Effector CD8-positive, alpha-beta T cell (primary cell): ENCODE measurements at regions not wholly inside any gene's neighbourhood (a gene's known extent, or its start where the extent isn't known, plus 50 kb on each side); places are given as distances from the start of the nearest gene placed in this dataset.

Experiments
- DNase-seq: peaks from one replicate; lab custom pipeline; 2025; lab: John Stamatoyannopoulos, UW

DNA sequence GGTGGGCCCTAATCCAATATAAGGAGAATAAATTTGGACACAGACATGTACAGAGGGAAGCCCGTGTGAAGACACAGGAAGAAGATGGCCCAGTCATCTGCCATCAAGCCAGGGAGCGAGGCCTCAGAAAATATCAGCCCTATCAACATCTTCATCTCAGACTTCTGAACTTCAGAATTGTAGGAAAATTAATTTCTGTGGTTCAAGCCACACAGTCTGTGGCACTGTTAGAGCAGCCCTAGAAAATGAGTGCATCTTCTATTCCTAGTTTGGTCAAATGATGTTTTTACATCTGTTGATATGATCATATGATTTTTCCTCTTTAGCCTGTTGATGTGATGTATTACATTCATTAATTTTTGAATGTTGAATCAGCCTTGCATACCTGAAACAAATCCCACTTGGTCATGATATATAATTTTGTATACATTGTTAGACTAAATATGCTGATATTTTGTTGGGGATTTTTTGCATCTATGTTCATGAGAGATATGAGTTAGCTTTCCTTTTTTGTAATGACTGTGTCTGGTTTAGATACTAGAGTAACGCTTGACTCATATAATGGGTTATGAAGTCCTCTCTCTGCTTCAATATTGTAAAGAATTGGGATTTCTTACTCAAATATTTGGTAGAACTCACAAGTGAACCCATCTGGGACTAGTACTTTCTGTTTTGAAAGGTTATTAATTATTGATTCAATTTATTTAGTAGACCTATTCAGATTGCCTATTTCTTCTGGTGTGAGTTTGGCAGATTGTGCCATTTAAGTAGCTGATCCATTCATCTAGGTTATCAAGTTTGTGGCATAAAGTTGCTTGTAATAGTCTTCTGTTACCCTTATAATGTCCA, 451.4 kb downstream of the EIPR1 start:
- no peak for DNase-seq

DNA sequence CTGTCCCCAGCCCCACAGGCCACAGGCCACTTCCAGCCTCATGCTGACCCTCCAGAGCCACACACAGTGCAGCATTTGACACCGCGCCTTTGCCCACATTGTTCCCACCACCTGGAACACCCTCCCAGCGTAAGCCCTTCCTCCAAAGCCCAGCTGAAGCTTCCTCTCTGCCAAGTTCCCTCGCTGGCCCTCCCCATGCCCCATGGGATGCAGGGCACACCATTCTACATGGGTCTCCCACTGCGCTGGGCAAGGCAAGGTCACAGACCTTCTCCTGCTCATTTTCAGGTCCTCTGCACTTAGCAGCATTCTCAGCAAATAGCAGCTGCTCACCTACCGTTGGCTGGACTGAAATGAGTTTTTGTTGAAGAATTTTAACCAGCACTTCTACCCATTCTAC, 455.5 kb downstream of the EIPR1 start:
- no peak for DNase-seq

DNA sequence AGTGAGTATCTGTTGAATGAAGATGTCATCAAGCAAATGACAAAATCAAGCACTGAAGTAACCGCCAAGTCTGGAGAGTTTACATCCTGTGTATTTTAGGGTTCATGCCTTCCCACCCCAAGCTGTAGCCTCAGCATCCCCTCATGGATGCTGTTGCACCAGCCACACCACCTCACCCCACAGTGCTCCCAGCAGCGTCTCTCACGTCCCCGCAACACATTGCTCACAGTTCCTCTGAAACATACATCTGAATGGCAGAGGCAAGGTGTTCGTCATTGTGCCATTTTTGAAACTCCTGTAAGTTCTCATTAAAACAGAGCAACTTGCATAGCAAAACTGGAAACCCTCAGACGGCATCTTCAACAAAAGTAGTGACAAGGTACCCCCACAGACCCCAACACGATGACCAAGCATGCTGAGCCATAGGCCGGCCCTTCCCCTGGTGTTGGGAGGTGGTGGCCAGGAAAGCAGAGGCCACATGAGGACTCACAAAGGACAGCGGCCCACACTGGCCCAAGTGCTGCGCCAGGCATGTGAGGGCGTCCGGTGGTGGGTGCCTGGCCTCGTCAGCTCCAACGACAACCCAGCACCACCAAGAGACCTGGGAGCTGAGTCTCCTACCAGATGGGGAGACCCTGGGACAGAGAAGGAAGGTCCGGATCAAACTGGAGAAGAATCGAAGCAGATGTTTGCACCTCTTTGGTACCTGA, 456.5 kb downstream of the EIPR1 start:
- no peak for DNase-seq

DNA sequence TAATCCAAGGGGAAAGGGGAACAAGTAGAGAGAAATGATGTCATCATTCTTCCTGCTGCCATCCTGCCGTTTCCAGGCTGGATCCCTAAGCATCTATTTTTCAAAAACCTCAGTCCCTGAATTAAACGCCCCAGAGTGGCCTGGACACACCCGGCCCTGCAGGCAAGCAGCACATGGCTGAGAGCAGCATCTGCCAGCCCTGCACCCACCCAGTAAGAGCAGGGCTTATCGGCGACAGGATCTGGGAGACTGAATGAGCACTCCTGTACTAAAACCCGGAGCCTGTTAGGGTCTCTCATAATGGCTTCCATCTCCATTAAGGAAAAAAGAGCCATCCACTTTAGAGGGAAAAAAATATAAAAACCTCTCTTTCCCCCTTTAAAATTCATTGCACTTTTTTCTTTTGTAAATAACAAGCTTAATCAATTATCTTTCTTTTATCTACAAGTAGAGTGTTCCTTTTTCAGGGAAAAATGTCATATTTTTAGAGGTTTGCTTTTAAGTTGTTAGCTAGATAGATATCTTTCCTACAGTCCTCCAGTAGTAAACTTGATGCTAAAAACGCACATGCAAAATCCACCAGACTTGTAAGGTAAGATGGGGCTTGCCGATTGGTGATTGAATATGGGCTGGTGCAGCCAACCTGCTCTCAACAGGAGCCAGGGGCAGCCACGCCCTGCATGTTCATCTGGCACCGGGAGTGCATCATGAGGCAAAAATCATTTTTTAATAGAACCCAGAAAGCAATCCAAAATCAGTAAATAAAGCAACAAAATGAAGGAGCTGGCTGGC, 457.8 kb downstream of the EIPR1 start:
- DNase-seq: no peak

DNA sequence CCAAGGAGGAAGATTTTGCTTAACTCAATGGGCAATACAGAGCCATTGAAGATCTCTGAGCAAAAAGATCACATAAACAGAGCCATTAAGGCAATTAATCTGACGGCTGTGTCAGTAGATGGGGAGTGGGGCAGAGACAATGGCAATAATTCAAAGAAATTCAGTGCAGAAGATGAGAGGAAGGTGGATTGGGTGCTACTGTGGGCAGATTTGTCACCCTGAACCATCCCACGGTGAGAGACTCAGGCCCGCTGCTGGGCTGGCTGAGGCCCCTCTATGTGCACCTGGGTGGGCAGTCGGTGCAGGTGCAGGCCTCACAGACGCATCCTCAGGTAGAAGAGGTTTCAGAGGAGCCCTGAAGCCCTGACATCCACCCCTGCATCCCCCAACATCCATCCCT, 458.6 kb downstream of the EIPR1 start:
- DNase-seq: no peak

DNA sequence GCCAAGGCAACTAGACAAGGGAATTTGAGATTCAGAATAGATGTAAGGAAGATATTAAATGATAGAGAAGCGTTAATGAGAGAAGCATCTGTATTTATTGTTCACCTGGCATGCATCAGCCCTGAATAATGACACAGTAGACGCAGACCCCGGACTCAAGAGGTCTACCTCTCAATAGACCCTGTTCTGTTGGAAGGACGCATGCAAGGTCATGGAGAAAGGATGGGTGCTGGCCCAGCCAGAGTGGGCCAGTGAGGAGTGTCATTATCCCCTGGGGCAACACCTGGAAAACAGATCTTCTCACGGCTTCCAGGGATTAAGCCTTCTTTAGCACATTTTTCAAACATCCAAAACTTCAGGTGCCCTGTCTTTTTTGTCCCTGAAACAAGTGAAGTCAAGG, 461.0 kb downstream of the EIPR1 start:
- no peak for DNase-seq

DNA sequence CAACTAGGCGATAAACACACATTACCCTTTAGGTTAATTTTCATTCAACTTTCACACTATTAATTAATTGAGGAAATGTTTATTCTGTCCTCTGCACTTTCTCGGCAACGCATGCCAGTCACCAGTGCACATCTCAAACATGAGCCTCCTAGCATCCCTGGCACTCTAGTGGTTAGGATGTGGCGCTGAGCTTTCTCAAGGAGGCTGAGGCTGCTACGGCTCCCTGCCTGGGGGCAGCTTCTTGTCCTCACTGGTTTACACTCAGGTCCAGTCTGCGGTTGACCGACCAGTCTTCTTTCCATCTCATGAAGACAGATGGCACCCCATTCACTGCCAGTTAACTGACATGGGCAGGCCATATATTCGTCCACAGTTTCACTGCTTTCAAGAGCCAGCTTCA, 463.4 kb downstream of the EIPR1 start:
- DNase-seq: no peak

DNA sequence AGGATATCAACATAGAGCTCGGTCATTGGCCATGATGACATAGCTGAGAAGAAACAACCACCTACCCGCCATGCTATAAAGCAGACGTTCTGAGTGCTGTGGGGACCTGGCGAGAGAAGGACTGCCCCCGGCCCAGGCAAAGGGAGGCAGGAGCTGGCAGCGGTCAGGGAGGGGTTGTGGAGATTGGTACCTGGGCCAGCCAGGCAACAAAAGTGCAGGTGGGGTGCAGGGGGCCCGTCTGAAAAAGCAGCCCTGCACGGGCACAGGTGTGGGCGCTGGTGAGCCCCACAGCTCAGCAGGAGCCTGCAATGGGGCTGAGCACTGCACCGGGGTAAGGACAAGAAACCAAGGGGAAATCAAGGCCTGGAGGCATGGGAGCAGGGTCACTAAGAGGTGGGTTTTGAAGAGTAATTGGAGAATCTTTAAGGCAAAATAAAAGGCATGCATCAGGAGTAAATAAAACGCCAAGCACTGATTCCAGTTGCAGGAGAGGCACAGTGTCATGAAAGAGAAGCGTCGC, 464.0 kb downstream of the EIPR1 start:
- no peak for DNase-seq

DNA sequence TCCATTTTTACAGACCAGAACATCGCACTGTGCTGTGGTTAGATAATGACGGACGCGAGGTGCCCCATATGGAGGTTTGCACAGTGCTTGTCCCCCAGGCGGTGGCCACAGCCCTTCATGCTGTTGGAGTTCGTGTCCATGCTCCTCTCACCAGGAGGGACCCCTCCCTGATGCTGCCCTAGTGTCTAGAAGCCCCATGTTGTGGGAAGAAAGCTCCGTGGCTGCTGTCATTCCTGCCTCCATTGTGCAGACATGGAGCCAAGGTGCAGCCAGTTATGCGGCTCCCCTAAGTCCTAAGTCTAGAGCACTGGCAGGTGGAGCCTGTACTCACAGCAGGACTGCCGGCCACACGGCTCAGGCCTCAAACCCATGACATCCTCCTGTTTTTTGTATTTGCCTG, 464.9 kb downstream of the EIPR1 start:
- DNase-seq: no peak

DNA sequence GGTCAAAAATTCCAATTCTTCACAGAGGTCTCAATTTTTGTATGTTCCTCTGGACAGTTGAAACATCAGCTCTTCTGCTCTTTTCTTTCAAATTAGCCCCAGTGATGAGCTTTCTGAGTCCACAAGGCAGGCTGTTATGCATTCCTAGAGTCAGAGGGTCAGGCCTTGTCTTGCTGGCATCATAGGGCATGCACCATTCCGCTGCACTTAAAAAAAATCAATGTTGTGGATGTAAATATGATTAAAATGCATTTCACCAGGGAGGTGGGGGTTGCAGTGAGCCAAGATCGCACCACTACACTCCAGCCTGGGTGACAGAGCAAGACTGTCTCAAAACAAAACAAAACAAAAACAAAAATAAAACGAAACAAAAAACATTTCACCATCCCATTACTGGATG, 465.3 kb downstream of the EIPR1 start:
- no peak for DNase-seq

DNA sequence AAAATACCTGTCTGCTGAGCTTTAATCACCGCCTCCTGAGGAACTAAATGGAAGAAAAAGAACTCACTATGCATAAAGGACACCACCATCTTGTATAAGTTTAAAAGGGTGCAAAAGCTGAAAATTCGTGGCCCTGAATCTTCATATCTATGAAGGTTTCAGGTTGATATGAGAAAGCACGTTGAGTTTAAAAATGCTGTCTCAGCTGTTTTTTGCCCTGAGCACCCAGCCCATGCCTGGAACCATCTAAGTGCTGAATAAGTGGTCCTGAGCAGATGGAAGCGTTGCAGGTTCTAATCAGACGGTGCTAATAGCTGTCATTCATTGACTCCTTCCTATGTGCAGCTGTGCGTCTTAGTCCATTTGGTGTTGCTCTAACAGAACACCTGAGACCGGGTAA, 467.4 kb downstream of the EIPR1 start:
- DNase-seq: no peak

DNA sequence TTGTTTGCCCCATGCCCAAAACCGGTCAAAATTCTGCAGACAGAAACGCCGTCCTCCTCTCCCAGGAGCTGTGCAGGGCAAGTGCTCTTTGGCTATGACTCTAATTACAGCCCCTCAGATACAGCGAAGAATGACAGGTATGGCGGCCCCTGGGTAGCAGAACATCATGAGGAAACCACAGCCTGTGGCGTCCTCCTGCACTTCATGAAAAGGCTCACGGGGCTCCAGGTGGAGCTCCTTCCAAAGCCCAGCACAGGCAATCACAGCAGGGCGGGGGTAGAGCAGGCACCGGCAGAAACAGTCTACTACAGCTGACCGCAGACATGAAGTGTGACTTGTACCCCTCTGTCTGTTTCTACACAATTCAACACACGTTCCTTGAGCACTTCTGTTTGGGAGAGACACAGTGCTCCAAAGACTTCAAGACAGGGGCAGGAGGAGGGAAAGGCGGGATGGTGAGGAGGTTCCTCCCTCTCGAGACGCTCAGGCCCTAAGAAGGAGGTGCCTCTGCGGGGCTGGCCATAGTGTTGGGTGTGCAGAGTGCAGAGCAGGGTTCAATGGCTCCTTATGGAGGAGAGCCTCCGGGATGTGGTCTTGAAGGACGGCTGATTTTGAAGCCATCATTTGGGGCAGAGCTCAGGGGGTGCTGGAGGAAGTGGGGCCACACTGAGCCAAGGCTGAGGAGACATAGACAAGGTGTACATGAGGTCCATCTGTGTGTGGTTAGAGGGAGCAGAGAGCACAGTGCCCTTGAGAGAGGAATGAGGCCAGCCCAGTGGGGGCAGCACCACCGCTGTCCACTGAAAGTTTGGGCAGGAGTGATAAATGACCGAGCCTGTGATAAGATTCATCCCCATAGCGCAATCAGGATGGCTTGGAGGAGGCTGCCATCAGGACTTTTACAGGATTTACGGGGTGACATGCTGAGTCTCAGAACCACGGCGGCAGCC, 468.3 kb downstream of the EIPR1 start:
- DNase-seq: no peak

DNA sequence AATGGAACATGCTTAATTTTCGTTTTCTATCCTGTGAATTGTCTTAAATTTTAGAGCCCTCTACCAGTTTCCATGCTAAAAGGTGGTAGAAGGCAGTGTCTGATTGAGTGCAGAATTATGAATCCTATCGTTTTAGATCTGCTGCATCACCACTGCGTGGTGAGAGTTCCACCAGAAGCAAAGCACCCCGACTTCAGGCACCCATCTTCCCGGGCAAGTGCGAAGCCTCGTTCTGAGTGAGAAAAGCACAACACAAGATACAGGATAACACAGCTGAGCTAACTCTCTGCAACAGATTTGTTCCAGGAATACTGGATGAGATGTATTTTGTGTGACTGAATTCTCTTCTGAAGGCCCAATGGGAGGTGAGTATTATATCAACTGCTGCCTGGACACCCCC, 471.5 kb downstream of the EIPR1 start:
- no peak for DNase-seq

DNA sequence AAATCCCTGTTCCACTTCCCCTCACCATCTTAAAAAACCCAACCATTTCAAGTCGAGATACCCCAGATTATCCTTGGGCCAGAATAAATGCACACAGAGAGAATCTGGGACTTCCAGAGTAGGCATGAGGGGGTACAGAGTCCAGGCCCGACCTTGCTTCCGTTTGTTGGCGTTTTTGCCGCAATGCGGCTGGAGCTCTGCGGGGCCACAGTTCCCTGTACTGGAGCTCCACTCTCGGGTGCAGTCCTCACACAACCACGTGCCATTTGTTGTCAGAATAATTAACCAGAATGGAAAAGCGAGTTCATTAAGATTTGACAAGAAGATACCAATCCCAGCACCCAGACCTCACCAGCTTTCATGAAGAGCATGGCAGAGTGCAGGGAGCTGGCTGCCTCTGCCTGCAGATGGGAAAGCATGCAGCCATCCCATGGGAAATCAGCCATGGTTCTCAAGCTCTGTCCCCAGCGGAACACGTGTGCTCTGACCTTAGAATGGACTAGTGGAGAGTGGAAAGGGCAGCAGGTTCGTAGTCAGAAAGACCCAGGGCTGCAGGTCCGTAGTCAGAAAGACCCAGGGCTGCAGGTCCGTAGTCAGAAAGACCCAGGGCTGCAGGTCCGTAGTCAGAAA, 472.8 kb downstream of the EIPR1 start:
- no peak for DNase-seq

DNA sequence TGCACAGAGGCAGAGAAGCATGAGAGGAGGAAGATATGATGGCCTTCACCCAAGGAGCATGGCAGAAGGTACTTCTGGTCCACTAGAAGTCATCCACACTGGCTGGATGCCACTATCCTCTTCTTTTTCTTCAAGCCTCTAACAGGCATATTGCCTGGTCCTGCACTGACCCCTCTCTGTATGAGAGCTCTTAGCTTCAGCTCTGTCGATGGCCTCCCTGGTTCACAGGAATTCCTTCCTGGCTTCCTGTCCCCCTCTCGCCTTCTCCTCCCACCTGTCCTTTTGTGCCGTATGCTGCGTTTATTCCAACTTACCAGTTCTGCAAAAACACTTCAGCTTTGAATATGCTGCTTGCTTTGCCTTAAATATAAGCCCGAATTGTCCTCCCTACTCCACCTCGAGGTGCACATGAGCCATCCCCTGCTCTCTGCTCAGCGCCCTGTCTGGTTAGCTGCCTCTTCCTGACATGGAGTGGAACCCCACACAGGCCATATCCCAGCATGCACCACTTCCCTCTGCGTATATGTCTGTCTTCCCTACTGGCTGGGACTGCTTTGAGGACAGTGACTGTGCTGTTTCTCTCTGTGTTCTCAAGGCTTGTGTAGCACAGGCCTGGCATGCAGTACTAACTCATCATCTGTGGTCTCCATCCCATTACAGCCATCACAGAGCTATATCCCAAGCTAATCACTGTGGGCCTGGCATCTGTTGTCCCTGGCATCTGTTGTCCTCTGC, 474.9 kb downstream of the EIPR1 start:
- no peak for DNase-seq

DNA sequence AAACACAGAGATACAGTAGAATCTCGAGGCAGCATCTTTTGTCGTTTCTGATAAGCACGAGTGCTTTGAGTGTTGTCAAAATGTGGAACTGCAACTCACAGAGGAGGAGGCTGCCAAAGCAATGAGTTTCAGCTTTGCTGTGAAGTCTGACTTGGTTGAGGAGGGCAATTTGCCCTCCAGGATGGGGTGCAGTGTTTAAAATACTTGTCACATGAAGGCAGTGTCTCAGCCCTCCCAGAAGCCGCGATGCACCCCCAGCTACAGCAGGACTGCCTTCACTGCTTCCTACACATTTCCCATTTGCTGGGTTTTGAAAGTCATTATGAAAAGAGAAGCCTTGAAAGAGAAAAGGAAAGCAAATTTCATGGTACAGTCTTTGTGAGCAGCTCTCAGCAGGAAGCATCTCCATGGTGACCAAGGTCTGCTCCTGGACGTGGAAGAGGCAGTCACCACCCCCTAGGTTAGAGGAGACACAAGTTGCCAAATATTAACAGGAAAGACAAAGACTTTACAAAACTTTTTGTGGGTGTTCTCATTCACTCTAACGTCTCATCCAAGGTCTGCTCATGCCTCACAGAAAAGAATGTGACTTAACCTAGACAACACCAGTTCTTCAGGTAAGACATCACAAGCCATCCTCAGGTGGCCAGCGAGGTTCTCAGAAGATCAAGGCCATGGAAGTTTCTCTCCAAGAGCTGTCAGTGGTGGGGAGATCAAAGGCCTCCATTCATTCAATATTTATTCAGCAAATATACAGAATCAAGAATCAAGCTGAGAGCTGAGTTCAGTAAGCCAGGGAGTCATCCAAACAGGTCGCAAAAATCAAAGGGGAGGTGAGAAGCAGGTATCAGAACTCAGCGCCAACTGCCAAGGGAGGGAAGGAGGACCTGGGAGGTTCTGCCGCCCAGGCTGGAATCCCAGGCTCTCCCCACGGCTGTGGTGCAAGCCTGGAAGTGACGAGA, 476.0 kb downstream of the EIPR1 start:
- DNase-seq: no peak

DNA sequence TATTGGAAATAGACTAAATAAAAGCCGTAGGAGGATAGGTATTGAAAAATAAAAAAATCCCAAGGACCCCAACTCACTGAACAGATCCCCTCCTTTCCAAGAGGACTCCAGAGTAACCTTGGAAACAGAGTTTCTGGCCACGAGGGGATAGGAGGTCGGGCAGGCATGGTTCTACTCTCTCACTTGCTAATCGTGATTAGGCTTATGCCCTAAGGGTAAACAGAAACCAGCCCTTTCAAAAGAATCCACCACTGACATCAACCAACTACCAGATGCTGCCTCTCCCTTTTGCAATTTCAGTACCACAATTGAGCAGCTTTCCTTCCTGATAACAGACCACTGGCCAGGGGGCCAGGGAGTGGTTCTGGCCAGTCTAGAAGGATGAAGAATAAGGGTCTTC, 477.8 kb downstream of the EIPR1 start:
- no peak for DNase-seq

DNA sequence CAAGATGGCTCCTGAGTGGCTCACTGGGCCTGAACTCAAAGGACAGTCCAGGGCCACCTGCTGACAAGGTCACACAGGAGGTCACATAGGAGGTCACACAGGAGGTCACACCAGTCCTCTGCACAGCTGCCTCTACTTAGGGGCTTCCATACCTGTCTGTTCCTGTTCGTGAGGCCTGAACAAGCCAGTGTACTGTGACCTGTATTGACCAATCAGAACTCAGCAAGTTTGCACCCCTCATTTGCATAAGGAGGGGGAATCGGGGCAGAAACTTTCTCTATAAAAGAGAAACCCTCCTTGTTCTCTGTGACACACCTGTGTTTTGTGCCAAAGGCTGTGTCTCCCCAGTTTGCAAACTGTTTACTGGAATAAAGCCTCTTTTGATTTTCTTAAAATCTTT, 478.9 kb downstream of the EIPR1 start:
- no peak for DNase-seq

DNA sequence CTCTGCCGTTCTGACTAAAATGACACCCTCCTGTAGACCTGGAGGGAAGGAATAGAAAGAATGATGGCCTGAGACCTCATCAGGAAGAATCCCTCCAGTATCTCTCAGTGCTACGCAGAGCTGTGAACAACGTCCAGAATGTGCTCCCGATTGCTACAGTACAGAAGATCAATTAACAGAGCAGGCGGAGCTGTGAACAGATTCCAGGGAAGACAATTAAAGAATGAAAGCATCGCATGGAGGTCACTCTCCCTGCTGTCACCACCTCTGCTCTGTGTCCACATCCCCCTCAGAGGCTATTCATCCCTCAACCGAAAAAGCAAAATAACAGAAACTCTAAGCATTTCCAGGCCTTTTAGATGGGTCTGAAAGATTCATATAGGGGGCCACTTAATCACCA, 481.0 kb downstream of the EIPR1 start:
- no peak for DNase-seq
